ENCODE measurements at regions not wholly inside any gene's neighbourhood (a gene's known extent, or its start where the extent isn't known, plus 50 kb on each side); places are given as distances from the start of the nearest gene placed in this dataset.

DNA sequence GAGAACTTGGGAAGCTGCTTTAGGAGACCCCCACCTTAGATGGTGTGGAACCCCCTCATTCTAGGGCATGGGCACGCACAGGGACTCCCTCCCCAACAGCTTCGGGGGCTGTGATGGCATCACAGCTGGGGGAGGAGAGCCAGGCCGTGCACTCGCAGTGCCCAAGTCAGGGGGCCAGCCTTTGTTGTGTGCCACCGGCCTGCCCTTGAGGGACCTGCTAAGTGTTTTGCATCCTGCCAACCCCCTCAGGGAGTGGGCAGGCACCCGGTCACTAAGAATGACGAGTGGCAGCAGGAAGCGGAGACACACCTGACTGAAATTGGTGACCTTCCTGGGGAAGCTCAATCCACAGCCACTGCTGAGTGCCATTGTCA is 334.9 kb upstream of the SFSWAP start:
- Histone ChIP-seq H3K27ac (ENCODE audit: extremely low read depth, low read depth, low read length) (no peak overlapping the region), H3K9me1 (ENCODE audit: control insufficient read depth, insufficient read depth, low read length) (peaks cover 2% of the 10 kb centered on the region), H3K9ac (ENCODE audit: insufficient read depth in 1 of 2, low read depth in 2 of 2, low read length in 2 of 2) (no peak overlapping the region), H2AFZ (ENCODE audit: low read depth, low read length) (no peak overlapping the region), H3K36me3 (ENCODE audit: control insufficient read depth, insufficient read depth, low read length) (no peaks in the 10 kb centered on the region), H3K9me3 (replicated peaks; ENCODE audit: control insufficient read depth, insufficient read depth, low read depth, low read length) (no peaks in the 10 kb centered on the region), H3K4me1 (replicated peaks in 1 of 2; ENCODE audit: control insufficient read depth in 2 of 2, insufficient read depth in 2 of 2, low read length in 2 of 2) (peaks cover 0 to 14% of the 10 kb centered on the region in 2 experiments; a peak in 3 of 5 replicates), H4K20me1 (replicated peaks; ENCODE audit: control insufficient read depth, insufficient read depth, low read length) (no peaks in the 10 kb centered on the region), H3K79me2 (ENCODE audit: control insufficient read depth, insufficient read depth, low read length) (no peaks in the 10 kb centered on the region), H3K4me3 (no peak overlapping the region), H3K27me3 (ENCODE audit: control insufficient read depth in 2 of 2, insufficient read depth in 2 of 2, low read length in 2 of 2) (peaks cover 43 to 74% of the 10 kb centered on the region in 2 experiments), H3K4me2 (ENCODE audit: insufficient read depth, low read length) (no peak overlapping the region)
- BruUV-seq (replicated peaks): no TSS peak
- FAIRE-seq (no peak), DNase-seq (ENCODE audit: extremely low read depth in 1 of 4, low spot score in 3 of 4) (no peak), ATAC-seq (no peak)
- POLR2A ChIA-PET: interaction anchor here (0.7 to 0.8 kb wide), 2 partner anchors 10 to 248 kb away, joined by 3 read pairs; no protein-coding TSS in a partner anchor
- CTCF ChIA-PET (ENCODE audit: low intra/inter-chr PET ratio): no interaction called here
- in situ Hi-C loops (cut with MboI): no loop called here
- intact Hi-C loops (cut with micrococcal nuclease): no loop called here
- WGBS (ENCODE audit: insufficient coverage, low coverage, missing lambda C conversion rate): 4% methylated on average over 6 of the region's 8 CpGs
- no peak for TF ChIP-seq ATF1 (CRISPR knock-in tag; IDR thresholded peaks at IDR 0.05)
- TF ChIP-seq ATF1 (tag; IDR thresholded peaks at IDR 0.05): no peak
- TF ChIP-seq, protein P1, sequence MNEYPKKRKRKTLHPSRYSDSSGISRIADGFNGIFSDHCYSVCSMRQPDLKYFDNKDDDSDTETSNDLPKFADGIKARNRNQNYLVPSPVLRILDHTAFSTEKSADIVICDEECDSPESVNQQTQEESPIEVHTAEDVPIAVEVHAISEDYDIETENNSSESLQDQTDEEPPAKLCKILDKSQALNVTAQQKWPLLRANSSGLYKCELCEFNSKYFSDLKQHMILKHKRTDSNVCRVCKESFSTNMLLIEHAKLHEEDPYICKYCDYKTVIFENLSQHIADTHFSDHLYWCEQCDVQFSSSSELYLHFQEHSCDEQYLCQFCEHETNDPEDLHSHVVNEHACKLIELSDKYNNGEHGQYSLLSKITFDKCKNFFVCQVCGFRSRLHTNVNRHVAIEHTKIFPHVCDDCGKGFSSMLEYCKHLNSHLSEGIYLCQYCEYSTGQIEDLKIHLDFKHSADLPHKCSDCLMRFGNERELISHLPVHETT (CRISPR knock-in tag; conservative IDR thresholded peaks at IDR 0.05 in 1 of 2, IDR thresholded peaks at IDR 0.05 in 1 of 2): no peak
- no peak for TF ChIP-seq DNMT1 (IDR thresholded peaks at IDR 0.05)
- no peak for TF ChIP-seq MTA2 (IDR thresholded peaks at IDR 0.05; ENCODE audit: low read depth)
- TF ChIP-seq ADNP (tag; IDR thresholded peaks at IDR 0.05): no peak
- TF ChIP-seq TAF9B (IDR thresholded peaks at IDR 0.05; ENCODE audit: partially characterized antibody): no peak
- TF ChIP-seq XRCC4 (IDR thresholded peaks at IDR 0.05; ENCODE audit: extremely low read depth, insufficient read depth, insufficient read length): no peak
- TF ChIP-seq ZNF764 (CRISPR knock-in tag; IDR thresholded peaks at IDR 0.05; ENCODE audit: low read depth): no peak
- no peak for TF ChIP-seq ZSCAN29 (IDR thresholded peaks at IDR 0.05)
